ENCODE measurements at regions not wholly inside any gene's neighbourhood (a gene's known extent, or its start where the extent isn't known, plus 50 kb on each side); places are given as distances from the start of the nearest gene placed in this dataset.

DNA sequence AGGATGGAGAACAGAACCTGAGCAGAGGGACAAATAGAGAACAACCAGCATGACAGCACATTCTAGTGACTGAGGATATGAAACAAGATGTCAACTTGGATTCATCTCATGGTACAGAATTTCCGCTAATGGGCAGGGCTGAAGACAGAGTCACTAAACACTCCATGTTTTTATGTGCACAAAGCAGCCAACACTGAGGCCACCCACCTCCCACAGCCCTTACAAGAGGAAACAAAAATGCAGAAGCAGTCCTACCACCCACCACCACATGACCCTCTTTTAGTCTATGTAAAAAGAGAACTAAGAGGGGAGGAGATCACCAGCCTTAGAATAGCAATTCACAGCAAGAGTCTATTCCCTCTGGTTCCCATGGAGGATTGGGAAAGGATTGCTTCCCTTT is 131.4 kb upstream of the UBE2E2 start:
- TF ChIP-seq, protein P1, sequence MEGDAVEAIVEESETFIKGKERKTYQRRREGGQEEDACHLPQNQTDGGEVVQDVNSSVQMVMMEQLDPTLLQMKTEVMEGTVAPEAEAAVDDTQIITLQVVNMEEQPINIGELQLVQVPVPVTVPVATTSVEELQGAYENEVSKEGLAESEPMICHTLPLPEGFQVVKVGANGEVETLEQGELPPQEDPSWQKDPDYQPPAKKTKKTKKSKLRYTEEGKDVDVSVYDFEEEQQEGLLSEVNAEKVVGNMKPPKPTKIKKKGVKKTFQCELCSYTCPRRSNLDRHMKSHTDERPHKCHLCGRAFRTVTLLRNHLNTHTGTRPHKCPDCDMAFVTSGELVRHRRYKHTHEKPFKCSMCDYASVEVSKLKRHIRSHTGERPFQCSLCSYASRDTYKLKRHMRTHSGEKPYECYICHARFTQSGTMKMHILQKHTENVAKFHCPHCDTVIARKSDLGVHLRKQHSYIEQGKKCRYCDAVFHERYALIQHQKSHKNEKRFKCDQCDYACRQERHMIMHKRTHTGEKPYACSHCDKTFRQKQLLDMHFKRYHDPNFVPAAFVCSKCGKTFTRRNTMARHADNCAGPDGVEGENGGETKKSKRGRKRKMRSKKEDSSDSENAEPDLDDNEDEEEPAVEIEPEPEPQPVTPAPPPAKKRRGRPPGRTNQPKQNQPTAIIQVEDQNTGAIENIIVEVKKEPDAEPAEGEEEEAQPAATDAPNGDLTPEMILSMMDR (IDR thresholded peaks at IDR 0.05; ENCODE audit: insufficient read depth, low read depth, low read length, missing control alignments), result no peak
- no peak overlapping the region for H3K4me3 ChIP-seq (ENCODE audit: low read depth, low read length)
- DNase-seq (ENCODE audit: low read depth), result peak; percentile 38

DNA sequence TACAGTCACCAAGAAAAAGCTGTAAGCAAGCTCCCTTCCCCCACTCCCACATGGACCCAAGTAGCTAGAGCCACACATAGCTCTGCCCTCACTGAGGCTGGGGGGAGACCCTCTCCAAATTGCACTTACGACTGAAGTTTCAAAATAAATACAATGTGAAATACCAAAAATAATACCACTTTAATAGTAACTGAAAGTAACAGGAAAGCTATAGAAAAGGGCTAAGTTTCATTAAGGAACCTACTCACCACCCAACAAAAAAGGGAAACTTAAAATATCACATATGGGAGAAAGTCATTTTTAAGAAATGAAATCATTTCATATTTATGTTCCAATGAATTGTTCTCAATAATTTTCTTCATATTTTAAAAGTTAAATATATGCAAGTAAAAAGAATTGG is 130.4 kb upstream of the UBE2E2 start:
- H3K4me3 ChIP-seq (ENCODE audit: low read depth, low read length), result no peak overlapping the region
- DNase-seq (ENCODE audit: low read depth), result peak; percentile 17
- TF ChIP-seq, protein P1 (IDR thresholded peaks at IDR 0.05; ENCODE audit: insufficient read depth, low read depth, low read length, missing control alignments), result no peak

DNA sequence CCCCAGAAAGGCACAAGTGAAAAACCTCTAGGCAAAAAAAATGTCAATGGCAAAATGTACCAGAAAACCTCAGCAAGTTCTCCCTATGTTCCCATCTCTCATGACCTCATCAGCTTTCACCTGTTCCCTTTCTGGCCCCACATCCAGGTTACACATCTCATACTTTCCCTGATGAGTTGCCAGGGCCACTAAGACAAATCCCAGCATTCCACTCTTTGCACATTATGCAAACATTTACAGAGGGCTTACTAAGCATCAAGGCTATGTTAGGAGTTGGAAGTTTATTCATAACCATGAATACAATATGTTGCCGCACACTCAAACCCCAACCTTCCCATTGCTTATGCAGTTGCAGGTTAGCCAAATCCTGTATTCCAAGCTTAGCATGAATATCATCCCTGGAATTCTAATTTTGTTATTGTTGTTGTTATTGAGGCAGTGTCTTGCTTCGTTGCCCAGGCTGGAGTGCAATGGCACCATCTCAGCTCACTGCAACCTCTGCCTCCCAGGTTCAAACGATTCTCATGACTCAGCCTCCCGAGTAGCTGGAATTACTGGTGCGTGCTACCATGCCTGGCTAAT is 129.3 kb upstream of the UBE2E2 start:
- no peak overlapping the region for H3K4me3 ChIP-seq (ENCODE audit: low read depth, low read length)
- DNase-seq (ENCODE audit: low read depth), result no peak
- TF ChIP-seq, protein P1 (IDR thresholded peaks at IDR 0.05; ENCODE audit: insufficient read depth, low read depth, low read length, missing control alignments), result no peak

DNA sequence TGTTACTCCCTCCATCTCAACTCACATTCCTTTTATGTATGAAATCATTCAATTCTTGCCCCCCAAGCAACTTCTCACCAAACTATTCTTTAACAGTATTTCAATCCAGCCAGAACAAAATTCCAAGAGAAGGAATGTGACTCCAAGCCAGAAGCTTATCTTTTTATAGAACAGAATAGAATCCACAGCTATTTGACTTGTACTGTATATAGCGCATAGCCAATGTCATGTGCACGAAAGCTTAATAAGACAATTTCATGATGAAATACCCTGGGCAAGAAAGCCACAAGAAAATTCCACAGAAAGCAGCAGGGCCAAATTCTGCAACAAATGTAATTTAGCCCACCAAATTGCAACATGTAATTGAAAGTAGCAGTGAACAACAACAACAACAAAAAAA is 127.6 kb upstream of the UBE2E2 start:
- H3K4me3 ChIP-seq (ENCODE audit: low read depth, low read length), result no peak overlapping the region
- TF ChIP-seq, protein P1 (IDR thresholded peaks at IDR 0.05; ENCODE audit: insufficient read depth, low read depth, low read length, missing control alignments), result no peak
- DNase-seq (ENCODE audit: low read depth), result no peak

DNA sequence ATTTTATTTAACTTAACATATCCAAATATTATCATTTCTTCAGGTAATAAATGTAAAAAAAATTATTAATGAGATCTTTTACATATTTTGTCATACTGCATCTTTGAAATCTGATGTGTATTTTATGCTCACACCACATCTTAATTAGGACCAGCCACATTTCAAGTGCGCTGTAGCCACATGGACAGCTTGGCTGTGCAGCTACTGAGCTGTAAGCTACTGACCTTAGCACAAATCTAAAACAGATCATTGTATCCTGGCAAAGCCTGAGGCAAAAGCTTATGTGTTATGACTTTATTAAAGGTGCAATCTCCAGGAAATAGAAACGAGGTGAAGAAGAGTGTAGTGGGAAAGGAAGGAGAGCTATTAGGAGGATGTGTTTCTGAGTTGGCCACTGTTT is 126.7 kb upstream of the UBE2E2 start:
- TF ChIP-seq, protein P1 (IDR thresholded peaks at IDR 0.05; ENCODE audit: insufficient read depth, low read depth, low read length, missing control alignments), result no peak
- no peak overlapping the region for H3K4me3 ChIP-seq (ENCODE audit: low read depth, low read length)
- DNase-seq (ENCODE audit: low read depth), result no peak

DNA sequence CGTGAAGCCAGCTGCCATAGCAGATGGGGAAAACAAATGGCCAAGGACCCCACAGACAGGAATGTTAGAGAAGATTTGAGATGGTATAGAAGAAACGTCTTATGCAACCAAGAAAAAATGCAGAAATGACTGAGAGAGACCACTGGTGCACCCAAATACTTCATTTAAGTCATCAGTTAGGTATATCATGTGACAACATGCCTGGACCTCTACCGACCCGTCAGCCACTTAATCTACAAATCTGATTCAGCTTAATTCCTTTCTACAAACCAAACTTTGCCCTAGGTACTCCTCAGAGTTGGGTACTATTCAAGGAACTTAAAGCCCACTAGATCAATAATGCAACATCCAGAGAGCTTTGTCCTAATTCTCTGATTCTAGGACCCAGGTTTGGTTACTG is 126.0 kb upstream of the UBE2E2 start:
- H3K4me3 ChIP-seq (ENCODE audit: low read depth, low read length), result no peak overlapping the region
- no peak for DNase-seq (ENCODE audit: low read depth)
- TF ChIP-seq, protein P1 (IDR thresholded peaks at IDR 0.05; ENCODE audit: insufficient read depth, low read depth, low read length, missing control alignments), result no peak

DNA sequence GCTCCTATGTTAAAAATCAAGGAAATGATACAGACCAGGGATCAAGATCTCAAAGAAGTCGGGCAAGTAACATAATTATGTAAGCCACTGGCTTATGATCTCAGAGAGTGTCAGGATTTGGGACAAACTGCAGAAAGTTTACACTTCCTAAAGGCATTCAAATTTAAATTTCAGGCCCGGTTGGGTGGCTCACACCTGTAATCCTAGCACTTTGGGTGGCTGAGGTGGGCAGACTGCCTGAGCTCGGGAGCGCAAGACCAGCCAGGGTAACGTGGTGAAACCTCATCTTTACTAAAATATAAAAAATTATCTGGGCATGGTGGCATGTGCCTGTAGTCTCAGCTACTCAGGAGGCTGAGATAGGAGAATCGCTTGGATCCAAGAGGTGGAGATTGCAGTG is 124.4 kb upstream of the UBE2E2 start:
- no peak for DNase-seq (ENCODE audit: low read depth)
- H3K4me3 ChIP-seq (ENCODE audit: low read depth, low read length), result no peak overlapping the region
- TF ChIP-seq, protein P1 (IDR thresholded peaks at IDR 0.05; ENCODE audit: insufficient read depth, low read depth, low read length, missing control alignments), result no peak
